OCI-LY7 (cell line): ENCODE measurements at regions not wholly inside any gene's neighbourhood (a gene's known extent, or its start where the extent isn't known, plus 50 kb on each side); places are given as distances from the start of the nearest gene placed in this dataset.

Experiments used
- CTCF ChIP-seq: fragments of 200-600 bp; sonication (generic); conservative IDR thresholded peaks from 2 replicates; pipeline ENCODE4 v1.5.1; 2014; ENCODE audit warnings: mild to moderate bottlenecking, antibody characterized with exemption, low read length, moderate library complexity, mixed read lengths
- EZH2phosphoT487 ChIP-seq: fragments of 200-600 bp; sonication (generic); IDR thresholded peaks from 2 replicates; pipeline ENCODE4 v1.6.1; 2018; ENCODE audit warnings: low read depth, borderline replicate concordance, mild to moderate bottlenecking, mixed run types, antibody characterized with exemption, low read length, moderate library complexity, mixed read lengths

GRCh38 chr17:5705081-5705875, 121.0 kb upstream of the NLRP1 start:
- peak; percentile 71 for TF ChIP-seq CTCF
- TF ChIP-seq EZH2phosphoT487 = no peak
